ENCODE measurements at regions not wholly inside any gene's neighbourhood (a gene's known extent, or its start where the extent isn't known, plus 50 kb on each side); places are given as distances from the start of the nearest gene placed in this dataset.

- no peak overlapping the region for H3K56ac ChIP-seq (ENCODE audit: insufficient read length, low read depth, low read length)
- H4K91ac ChIP-seq (ENCODE audit: insufficient read length, low read depth, low read length): no peak overlapping the region
- no peak overlapping the region for H2AK5ac ChIP-seq (ENCODE audit: insufficient read length, low read length)
- no peak overlapping the region for H3T11ph ChIP-seq (ENCODE audit: low read length)
- H3K9ac ChIP-seq (ENCODE audit: extremely low read depth, insufficient read length, low read length): no peak overlapping the region
- no peak overlapping the region for H3K18ac ChIP-seq (ENCODE audit: insufficient read length, low read depth, low read length)
- H2BK15ac ChIP-seq (ENCODE audit: low read depth, low read length): no peak overlapping the region
- no peak overlapping the region for H2BK5ac ChIP-seq (ENCODE audit: insufficient read length, low read length)
- WGBS (ENCODE audit: extremely low coverage, insufficient read length, low lambda C conversion rate): no CpG with 5 or more reads among the region's 4 CpGs
- DNase-seq: no peak
- Mint-ChIP-seq H3K36me3 (ENCODE audit: insufficient read depth in 1 of 3, low read depth in 3 of 3) (no peaks in the 10 kb centered on the region; a peak in 1 of 7 replicates), H3K9me3 (no peaks in the 10 kb centered on the region; a peak in 2 of 5 replicates), H3K4me3 (no peak overlapping the region), H3K27ac (peak overlapping the region; percentile 22 to 86 (median 42); a peak in 6 of 7 replicates), H3K4me1 (peaks cover 62 to 64% of the 10 kb centered on the region in 2 experiments), H3K27me3 (ENCODE audit: low read depth) (no peaks in the 10 kb centered on the region)
- H3K14ac ChIP-seq (ENCODE audit: insufficient read depth, low read length): no peak overlapping the region
- H2BK20ac ChIP-seq (ENCODE audit: low read depth, low read length, poor library complexity, severe bottlenecking): no peak overlapping the region
- H2BK120ac ChIP-seq (ENCODE audit: low read depth, low read length, poor library complexity, severe bottlenecking): no peak overlapping the region
- no peak overlapping the region for H2BK12ac ChIP-seq (ENCODE audit: insufficient read length, low read depth, low read length)
- H3K9me3 ChIP-seq (ENCODE audit: control insufficient read depth, low read depth, low read length): no peaks in the 10 kb centered on the region
- no peak overlapping the region for H4K5ac ChIP-seq (ENCODE audit: insufficient read length, low read depth, low read length)
- no peak overlapping the region for H3K4me2 ChIP-seq (ENCODE audit: insufficient read depth, insufficient read length, low read length)
- H2AFZ ChIP-seq (ENCODE audit: low read length): no peak overlapping the region
- peaks cover 21% of the 10 kb centered on the region for H3K4me1 ChIP-seq (ENCODE audit: insufficient read depth, low read length)
- no peaks in the 10 kb centered on the region for H3K79me2 ChIP-seq (ENCODE audit: insufficient read depth, low read length)
- peak overlapping the region; percentile 8 for H3K27ac ChIP-seq (ENCODE audit: insufficient read length, low read depth, low read length)
- H3K27me3 ChIP-seq (ENCODE audit: insufficient read depth, low read length): no peaks in the 10 kb centered on the region
- TF ChIP-seq, protein P1, sequence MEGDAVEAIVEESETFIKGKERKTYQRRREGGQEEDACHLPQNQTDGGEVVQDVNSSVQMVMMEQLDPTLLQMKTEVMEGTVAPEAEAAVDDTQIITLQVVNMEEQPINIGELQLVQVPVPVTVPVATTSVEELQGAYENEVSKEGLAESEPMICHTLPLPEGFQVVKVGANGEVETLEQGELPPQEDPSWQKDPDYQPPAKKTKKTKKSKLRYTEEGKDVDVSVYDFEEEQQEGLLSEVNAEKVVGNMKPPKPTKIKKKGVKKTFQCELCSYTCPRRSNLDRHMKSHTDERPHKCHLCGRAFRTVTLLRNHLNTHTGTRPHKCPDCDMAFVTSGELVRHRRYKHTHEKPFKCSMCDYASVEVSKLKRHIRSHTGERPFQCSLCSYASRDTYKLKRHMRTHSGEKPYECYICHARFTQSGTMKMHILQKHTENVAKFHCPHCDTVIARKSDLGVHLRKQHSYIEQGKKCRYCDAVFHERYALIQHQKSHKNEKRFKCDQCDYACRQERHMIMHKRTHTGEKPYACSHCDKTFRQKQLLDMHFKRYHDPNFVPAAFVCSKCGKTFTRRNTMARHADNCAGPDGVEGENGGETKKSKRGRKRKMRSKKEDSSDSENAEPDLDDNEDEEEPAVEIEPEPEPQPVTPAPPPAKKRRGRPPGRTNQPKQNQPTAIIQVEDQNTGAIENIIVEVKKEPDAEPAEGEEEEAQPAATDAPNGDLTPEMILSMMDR (conservative IDR thresholded peaks at IDR 0.05): no peak
- no peaks in the 10 kb centered on the region for H3K79me1 ChIP-seq (ENCODE audit: insufficient read depth, low read depth, low read length, poor library complexity, severe bottlenecking)
- no peak overlapping the region for H4K8ac ChIP-seq (replicated peaks; ENCODE audit: insufficient read length, low read depth, low read length)
- no peak overlapping the region for H3K23ac ChIP-seq (ENCODE audit: insufficient read length, low read depth, low read length)
- H4K20me1 ChIP-seq (ENCODE audit: control insufficient read depth, insufficient read depth, insufficient read length): no peaks in the 10 kb centered on the region
- no peak overlapping the region for H3K4ac ChIP-seq (ENCODE audit: low read depth, low read length)
- no peaks in the 10 kb centered on the region for H3K23me2 ChIP-seq (ENCODE audit: insufficient read length, low read depth, low read length, poor library complexity, severe bottlenecking)
Observed at GRCh38 chr18:27717250-27717649, 459.7 kb downstream of the CDH2 start.
